ENCODE measurements at regions not wholly inside any gene's neighbourhood (a gene's known extent, or its start where the extent isn't known, plus 50 kb on each side); places are given as distances from the start of the nearest gene placed in this dataset.

GRCh38 chr5:143567583-143568504 lies 164.4 kb upstream of the NR3C1 start:
- H3K27ac ChIP-seq, result no peak overlapping the region
- TF ChIP-seq EZH2 (IDR thresholded peaks at IDR 0.05; ENCODE audit: borderline replicate concordance), result no peak
- TF ChIP-seq CTCF (IDR thresholded peaks at IDR 0.05; ENCODE audit: poor library complexity), result no peak
- TF ChIP-seq EZH2phosphoT487 (IDR thresholded peaks at IDR 0.05; ENCODE audit: low read depth, severe bottlenecking, unreplicated experiment), result no peak

GRCh38 chr5:143566139-143566538 lies 162.7 kb upstream of the NR3C1 start:
- Histone ChIP-seq H3K79me2 (no peaks in the 10 kb centered on the region), H3K36me3 (replicated peaks; ENCODE audit: insufficient read depth, low read depth) (no peaks in the 10 kb centered on the region), H3K27me3 (no peaks in the 10 kb centered on the region), H3K4me3 (no peak overlapping the region), H3K4me2 (no peak overlapping the region), H3K9me3 (ENCODE audit: low read depth) (no peaks in the 10 kb centered on the region), H4K20me1 (ENCODE audit: insufficient read depth, poor library complexity, severe bottlenecking) (no peaks in the 10 kb centered on the region), H2AFZ (no peak overlapping the region), H3K27ac (no peak overlapping the region), H3K9me2 (replicated peaks; ENCODE audit: insufficient read depth) (no peaks in the 10 kb centered on the region), H3K4me1 (ENCODE audit: insufficient read depth) (peaks cover 18% of the 10 kb centered on the region)
- TF ChIP-seq CTCF (IDR thresholded peaks at IDR 0.05; ENCODE audit: poor library complexity) (no peak), EZH2 (IDR thresholded peaks at IDR 0.05; ENCODE audit: borderline replicate concordance) (no peak), EZH2phosphoT487 (IDR thresholded peaks at IDR 0.05; ENCODE audit: low read depth, severe bottlenecking, unreplicated experiment) (no peak)
- 90% methylated on average over 2 of the region's 2 CpGs for WGBS (ENCODE audit: low lambda C conversion rate, missing lambda C conversion rate)
- DNase-seq (ENCODE audit: low spot score), result no peak

More at GRCh38 chr5:143567583-143568504, 164.4 kb upstream of the NR3C1 start:
- H3K36me3 ChIP-seq (replicated peaks; ENCODE audit: insufficient read depth, low read depth), result no peaks in the 10 kb centered on the region
- no peak overlapping the region for H3K4me2 ChIP-seq
- 89% methylated on average over 6 of the region's 6 CpGs for WGBS (ENCODE audit: low lambda C conversion rate, missing lambda C conversion rate)
- H2AFZ ChIP-seq, result no peak overlapping the region
- no peak for DNase-seq (ENCODE audit: low spot score)
- H3K79me2 ChIP-seq, result no peaks in the 10 kb centered on the region
- H3K9me2 ChIP-seq (replicated peaks; ENCODE audit: insufficient read depth), result no peaks in the 10 kb centered on the region
- H4K20me1 ChIP-seq (ENCODE audit: insufficient read depth, poor library complexity, severe bottlenecking), result no peaks in the 10 kb centered on the region
- no peaks in the 10 kb centered on the region for H3K27me3 ChIP-seq
- no peak overlapping the region for H3K4me3 ChIP-seq
- no peaks in the 10 kb centered on the region for H3K9me3 ChIP-seq (ENCODE audit: low read depth)
- H3K4me1 ChIP-seq (ENCODE audit: insufficient read depth), result peaks cover 14% of the 10 kb centered on the region

- Histone ChIP-seq H3K79me2 (no peaks in the 10 kb centered on the region), H2AFZ (no peak overlapping the region), H3K27ac (no peak overlapping the region), H3K4me3 (no peak overlapping the region), H4K20me1 (ENCODE audit: insufficient read depth, poor library complexity, severe bottlenecking) (no peaks in the 10 kb centered on the region), H3K36me3 (replicated peaks; ENCODE audit: insufficient read depth, low read depth) (no peaks in the 10 kb centered on the region), H3K9me3 (ENCODE audit: low read depth) (no peaks in the 10 kb centered on the region), H3K9me2 (replicated peaks; ENCODE audit: insufficient read depth) (no peaks in the 10 kb centered on the region), H3K27me3 (no peaks in the 10 kb centered on the region), H3K4me1 (ENCODE audit: insufficient read depth) (peaks cover 14% of the 10 kb centered on the region), H3K4me2 (no peak overlapping the region)
- DNase-seq (ENCODE audit: low spot score), result no peak
- TF ChIP-seq CTCF (IDR thresholded peaks at IDR 0.05; ENCODE audit: poor library complexity), result no peak
- no peak for TF ChIP-seq EZH2phosphoT487 (IDR thresholded peaks at IDR 0.05; ENCODE audit: low read depth, severe bottlenecking, unreplicated experiment)
- TF ChIP-seq EZH2 (IDR thresholded peaks at IDR 0.05; ENCODE audit: borderline replicate concordance), result no peak
These were observed 160.9 kb upstream of the NR3C1 start for GRCh38 chr5:143564417-143564816.

Measured in hepatocyte (in vitro differentiated cells).